Breast epithelium (tissue), 3 donors: ENCODE measurements at regions not wholly inside any gene's neighbourhood (a gene's known extent, or its start where the extent isn't known, plus 50 kb on each side); places are given as distances from the start of the nearest gene placed in this dataset.
"Not testable (repeated sequence)": the region's sequence is repeated elsewhere in the genome, so short reads cannot be mapped to it uniquely, and the experiment has no call there.

ENCODE experiments used
- POLR2AphosphoS5 ChIP-seq, 3 donors: sonication (generic); formaldehyde crosslinking; IDR thresholded peaks; one replicate each; pipeline ENCODE4 v1.6.1; 2017; ENCODE audit warnings: antibody characterized with exemption in 3 of 3
- TF ChIP-seq, protein P1 (sequence below), 3 donors: fragments of 450-650 bp; IDR thresholded peaks; one replicate each; pipeline ENCODE4 v1.5.1; 2016 to 2017; ENCODE audit warnings: antibody characterized with exemption in 3 of 3, mild to moderate bottlenecking in 3 of 3, moderate library complexity in 3 of 3

- TF ChIP-seq, protein P1, sequence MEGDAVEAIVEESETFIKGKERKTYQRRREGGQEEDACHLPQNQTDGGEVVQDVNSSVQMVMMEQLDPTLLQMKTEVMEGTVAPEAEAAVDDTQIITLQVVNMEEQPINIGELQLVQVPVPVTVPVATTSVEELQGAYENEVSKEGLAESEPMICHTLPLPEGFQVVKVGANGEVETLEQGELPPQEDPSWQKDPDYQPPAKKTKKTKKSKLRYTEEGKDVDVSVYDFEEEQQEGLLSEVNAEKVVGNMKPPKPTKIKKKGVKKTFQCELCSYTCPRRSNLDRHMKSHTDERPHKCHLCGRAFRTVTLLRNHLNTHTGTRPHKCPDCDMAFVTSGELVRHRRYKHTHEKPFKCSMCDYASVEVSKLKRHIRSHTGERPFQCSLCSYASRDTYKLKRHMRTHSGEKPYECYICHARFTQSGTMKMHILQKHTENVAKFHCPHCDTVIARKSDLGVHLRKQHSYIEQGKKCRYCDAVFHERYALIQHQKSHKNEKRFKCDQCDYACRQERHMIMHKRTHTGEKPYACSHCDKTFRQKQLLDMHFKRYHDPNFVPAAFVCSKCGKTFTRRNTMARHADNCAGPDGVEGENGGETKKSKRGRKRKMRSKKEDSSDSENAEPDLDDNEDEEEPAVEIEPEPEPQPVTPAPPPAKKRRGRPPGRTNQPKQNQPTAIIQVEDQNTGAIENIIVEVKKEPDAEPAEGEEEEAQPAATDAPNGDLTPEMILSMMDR (IDR thresholded peaks at IDR 0.05), result not testable (repeated sequence)
- not testable (repeated sequence) for TF ChIP-seq POLR2AphosphoS5 (IDR thresholded peaks at IDR 0.05)
Observed at GRCh38 chr15:38774076-38774475, 209.5 kb upstream of the RASGRP1 start.
